Upper lobe of right lung (tissue), 1 donor: ENCODE measurements at regions not wholly inside any gene's neighbourhood (a gene's known extent, or its start where the extent isn't known, plus 50 kb on each side); places are given as distances from the start of the nearest gene placed in this dataset.
"Not testable (repeated sequence)": the region's sequence is repeated elsewhere in the genome, so short reads cannot be mapped to it uniquely, and the experiment has no call there.

Experiments used
- ATAC-seq: fragments of 200-7000 bp; cut with Tn5 transposase; one replicate; pipeline ENCODE4 v1.9.1; 2020; ENCODE audit warnings: mild to moderate bottlenecking, moderate library complexity
- DNase-seq: peaks from one replicate; pipeline ENCODE4 v3.0.0-alpha.2; 2020
- H3K27ac ChIP-seq: fragments of 200-600 bp; one replicate; pipeline ENCODE4 v1.8.0; 2022
- H3K27me3 ChIP-seq: fragments of 200-600 bp; one replicate; pipeline ENCODE4 v1.8.0; 2022; ENCODE audit warnings: mild to moderate bottlenecking
- H3K36me3 ChIP-seq: fragments of 200-600 bp; one replicate; pipeline ENCODE4 v1.8.0; 2022
- H3K4me1 ChIP-seq: fragments of 200-600 bp; one replicate; pipeline ENCODE4 v1.8.0; 2022
- H3K4me3 ChIP-seq: fragments of 200-600 bp; one replicate; pipeline ENCODE4 v1.8.0; 2022; ENCODE audit warnings: mild to moderate bottlenecking
- H3K9me3 ChIP-seq: fragments of 200-600 bp; one replicate; pipeline ENCODE4 v1.8.0; 2022
- intact Hi-C: fragments of 100-400 bp; cut with DNase I; formaldehyde crosslinking; loops from one replicate; pipeline ENCODE4 v1.11.0; 2022
- TF ChIP-seq, protein P1 (sequence below): fragments of 200-600 bp; IDR thresholded peaks from one replicate; pipeline ENCODE4 v1.8.0; 2022; ENCODE audit warnings: antibody characterized with exemption
- donor health status: DM: no; HTN: yes; CAD: no; lungs with severe emphysema.

DNA sequence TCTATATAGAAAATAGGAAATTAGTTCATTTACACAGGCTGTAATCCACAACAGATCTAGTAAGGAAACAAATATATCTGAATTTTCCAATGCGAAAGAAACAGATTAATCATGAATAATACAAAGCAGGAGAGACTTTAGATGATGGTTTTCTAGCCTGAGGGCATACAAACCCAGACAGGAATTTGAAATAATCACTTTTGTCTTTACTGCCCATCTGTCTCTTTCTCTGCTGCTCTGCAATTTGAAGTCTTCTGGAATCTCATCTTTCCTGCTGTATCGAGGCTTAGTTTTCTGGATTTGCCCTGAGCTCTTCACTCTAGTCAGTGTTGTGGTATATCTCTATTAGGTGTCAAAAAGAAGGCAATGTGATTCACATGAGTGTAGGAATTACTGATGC lies 711.8 kb upstream of the FAM241A start:
- H3K9me3 ChIP-seq, result no peaks in the 10 kb centered on the region
- TF ChIP-seq, protein P1, sequence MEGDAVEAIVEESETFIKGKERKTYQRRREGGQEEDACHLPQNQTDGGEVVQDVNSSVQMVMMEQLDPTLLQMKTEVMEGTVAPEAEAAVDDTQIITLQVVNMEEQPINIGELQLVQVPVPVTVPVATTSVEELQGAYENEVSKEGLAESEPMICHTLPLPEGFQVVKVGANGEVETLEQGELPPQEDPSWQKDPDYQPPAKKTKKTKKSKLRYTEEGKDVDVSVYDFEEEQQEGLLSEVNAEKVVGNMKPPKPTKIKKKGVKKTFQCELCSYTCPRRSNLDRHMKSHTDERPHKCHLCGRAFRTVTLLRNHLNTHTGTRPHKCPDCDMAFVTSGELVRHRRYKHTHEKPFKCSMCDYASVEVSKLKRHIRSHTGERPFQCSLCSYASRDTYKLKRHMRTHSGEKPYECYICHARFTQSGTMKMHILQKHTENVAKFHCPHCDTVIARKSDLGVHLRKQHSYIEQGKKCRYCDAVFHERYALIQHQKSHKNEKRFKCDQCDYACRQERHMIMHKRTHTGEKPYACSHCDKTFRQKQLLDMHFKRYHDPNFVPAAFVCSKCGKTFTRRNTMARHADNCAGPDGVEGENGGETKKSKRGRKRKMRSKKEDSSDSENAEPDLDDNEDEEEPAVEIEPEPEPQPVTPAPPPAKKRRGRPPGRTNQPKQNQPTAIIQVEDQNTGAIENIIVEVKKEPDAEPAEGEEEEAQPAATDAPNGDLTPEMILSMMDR, result no peak
- H3K27me3 ChIP-seq, result no peaks in the 10 kb centered on the region
- DNase-seq (no peak), ATAC-seq (no peak)
- intact Hi-C loops, result no loop called here
- no peak overlapping the region for H3K4me3 ChIP-seq
- no peaks in the 10 kb centered on the region for H3K4me1 ChIP-seq
- no peak overlapping the region for H3K27ac ChIP-seq
- H3K36me3 ChIP-seq, result no peaks in the 10 kb centered on the region

DNA sequence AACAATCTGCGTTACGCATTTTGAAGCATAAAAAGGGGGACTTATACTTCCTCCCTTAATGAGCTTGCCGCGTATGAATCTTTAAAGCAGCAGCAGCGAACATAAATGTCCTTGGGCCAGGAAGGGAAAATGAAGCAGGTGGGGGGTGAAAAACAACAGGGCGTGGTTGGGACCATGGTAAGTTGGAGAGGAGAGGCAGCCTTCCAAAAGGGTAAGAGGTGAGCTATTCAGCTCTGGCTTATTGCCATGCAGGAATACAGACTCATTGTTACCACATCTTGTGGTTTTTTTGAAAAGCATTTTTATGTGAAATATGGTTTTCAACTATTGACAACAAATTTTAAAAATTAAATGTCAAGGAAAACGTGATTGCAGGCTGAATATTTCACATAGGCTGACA lies 710.7 kb upstream of the FAM241A start:
- H3K27ac ChIP-seq, result no peak overlapping the region
- TF ChIP-seq, protein P1, result no peak
- DNase-seq (no peak), ATAC-seq (no peak)
- no peaks in the 10 kb centered on the region for H3K4me1 ChIP-seq
- no peaks in the 10 kb centered on the region for H3K27me3 ChIP-seq
- no peaks in the 10 kb centered on the region for H3K36me3 ChIP-seq
- intact Hi-C loops, result no loop called here
- no peak overlapping the region for H3K4me3 ChIP-seq
- no peaks in the 10 kb centered on the region for H3K9me3 ChIP-seq

DNA sequence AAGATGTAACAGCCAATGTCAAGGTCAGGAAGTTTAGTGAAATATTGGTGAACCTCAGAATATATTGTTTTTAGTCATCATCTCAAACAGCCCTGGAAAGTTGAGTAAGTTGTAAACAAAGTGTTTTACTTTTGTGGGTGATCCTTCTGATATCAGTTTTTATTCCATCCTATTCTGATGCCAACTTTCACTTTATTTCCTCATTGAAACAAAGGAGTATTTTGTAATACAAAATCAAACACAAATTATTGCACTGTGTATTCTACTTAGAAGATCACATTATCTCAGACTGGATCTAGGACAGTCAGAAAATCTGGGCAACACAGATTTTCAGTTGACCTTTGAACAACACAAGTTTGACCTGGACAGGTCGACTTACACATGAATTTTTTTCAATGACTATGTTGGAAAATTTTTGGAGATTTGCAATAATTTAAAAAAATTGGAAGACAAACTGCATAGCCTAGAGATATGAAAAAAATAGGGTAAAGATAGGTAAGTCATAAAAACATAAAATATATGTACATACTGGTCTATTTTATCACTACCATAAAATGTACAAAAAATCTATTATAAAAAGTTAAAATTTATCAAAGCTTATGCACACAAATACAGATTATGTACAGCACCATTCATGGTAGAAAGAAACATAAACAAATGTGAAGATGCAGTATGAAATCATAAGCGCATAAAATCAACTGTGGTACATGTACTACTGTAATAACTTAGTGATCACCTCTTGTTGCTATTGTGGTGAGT lies 709.1 kb upstream of the FAM241A start:
- ATAC-seq (no peak), DNase-seq (no peak)
- no peak overlapping the region for H3K27ac ChIP-seq
- no peak overlapping the region for H3K4me3 ChIP-seq
- no peaks in the 10 kb centered on the region for H3K9me3 ChIP-seq
- H3K4me1 ChIP-seq, result no peaks in the 10 kb centered on the region
- TF ChIP-seq, protein P1, result no peak
- no peaks in the 10 kb centered on the region for H3K27me3 ChIP-seq
- H3K36me3 ChIP-seq, result no peaks in the 10 kb centered on the region
- intact Hi-C loops, result no loop called here

DNA sequence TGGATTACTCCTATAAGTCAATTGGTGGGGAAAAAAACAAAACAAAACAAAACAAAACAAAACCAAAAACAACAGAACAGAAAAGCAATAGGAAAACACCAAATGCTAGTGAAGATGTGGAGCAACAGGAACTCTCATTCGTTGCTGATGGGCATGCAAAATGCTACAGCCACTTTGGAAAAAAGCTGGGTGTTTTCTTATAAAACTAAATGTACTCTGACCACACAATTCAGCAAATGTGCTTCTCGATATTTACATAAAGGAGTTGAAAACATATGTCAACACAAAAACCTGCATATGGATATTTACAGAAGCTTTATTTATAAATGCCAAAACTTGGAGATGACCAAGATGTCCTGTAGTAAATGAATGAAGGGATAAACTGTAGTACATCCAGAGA lies 703.6 kb upstream of the FAM241A start:
- Histone ChIP-seq H3K9me3 (no peaks in the 10 kb centered on the region), H3K36me3 (no peaks in the 10 kb centered on the region), H3K27ac (no peak overlapping the region), H3K4me1 (no peaks in the 10 kb centered on the region), H3K4me3 (no peak overlapping the region), H3K27me3 (no peaks in the 10 kb centered on the region)
- intact Hi-C loops, result no loop called here
- TF ChIP-seq, protein P1, result no peak
- ATAC-seq (no peak), DNase-seq (no peak)

DNA sequence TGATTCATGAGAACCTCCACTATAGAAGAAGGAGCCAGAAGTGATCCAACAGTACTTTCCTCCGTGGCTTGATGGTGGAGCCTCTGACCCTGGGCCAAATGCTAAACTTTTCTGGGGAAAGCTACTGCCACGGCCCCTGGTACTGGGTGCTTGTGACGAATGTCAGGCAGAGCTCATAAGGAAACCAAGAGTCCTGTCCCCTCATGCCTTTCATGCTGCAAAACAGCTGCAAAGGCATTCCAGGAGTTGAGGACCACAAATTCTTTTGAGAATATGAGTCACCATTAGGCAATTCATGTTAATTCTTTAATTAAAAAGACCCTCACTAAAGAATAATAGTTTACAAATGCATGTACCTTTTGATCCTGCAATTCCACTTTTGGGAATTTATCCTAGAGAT lies 700.4 kb upstream of the FAM241A start:
- H3K27me3 ChIP-seq, DNase-seq, H3K4me1 ChIP-seq, intact Hi-C loops, H3K27ac ChIP-seq, ATAC-seq, H3K36me3 ChIP-seq, H3K4me3 ChIP-seq, H3K9me3 ChIP-seq: not testable (repeated sequence)

DNA sequence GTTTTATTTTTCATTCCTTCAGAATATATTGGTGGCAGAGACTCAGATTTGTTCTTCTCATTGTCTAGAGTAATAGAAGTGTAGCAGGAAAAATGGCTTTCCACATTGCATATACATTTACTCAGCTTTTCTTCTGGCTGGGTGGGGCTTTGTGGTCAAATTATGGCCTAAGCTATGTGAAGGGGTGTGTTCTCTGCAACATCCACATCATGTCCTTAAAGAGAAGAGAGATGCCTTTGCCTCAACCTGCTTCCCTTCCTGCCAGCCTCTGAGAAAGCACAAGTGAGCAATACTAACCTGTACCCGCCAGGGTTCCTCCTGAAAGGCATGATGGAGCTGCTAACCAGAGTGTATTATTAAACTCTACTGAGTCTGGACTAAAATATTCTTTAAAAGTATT lies 695.6 kb upstream of the FAM241A start:
- TF ChIP-seq, protein P1, result no peak
- DNase-seq (no peak), ATAC-seq (no peak)
- H3K27ac ChIP-seq, result no peak overlapping the region
- H3K36me3 ChIP-seq, result no peaks in the 10 kb centered on the region
- no peaks in the 10 kb centered on the region for H3K9me3 ChIP-seq
- H3K27me3 ChIP-seq, result no peaks in the 10 kb centered on the region
- intact Hi-C loops, result no loop called here
- H3K4me1 ChIP-seq, result no peaks in the 10 kb centered on the region
- no peak overlapping the region for H3K4me3 ChIP-seq
